ENCODE measurements at regions not wholly inside any gene's neighbourhood (a gene's known extent, or its start where the extent isn't known, plus 50 kb on each side); places are given as distances from the start of the nearest gene placed in this dataset.

DNA sequence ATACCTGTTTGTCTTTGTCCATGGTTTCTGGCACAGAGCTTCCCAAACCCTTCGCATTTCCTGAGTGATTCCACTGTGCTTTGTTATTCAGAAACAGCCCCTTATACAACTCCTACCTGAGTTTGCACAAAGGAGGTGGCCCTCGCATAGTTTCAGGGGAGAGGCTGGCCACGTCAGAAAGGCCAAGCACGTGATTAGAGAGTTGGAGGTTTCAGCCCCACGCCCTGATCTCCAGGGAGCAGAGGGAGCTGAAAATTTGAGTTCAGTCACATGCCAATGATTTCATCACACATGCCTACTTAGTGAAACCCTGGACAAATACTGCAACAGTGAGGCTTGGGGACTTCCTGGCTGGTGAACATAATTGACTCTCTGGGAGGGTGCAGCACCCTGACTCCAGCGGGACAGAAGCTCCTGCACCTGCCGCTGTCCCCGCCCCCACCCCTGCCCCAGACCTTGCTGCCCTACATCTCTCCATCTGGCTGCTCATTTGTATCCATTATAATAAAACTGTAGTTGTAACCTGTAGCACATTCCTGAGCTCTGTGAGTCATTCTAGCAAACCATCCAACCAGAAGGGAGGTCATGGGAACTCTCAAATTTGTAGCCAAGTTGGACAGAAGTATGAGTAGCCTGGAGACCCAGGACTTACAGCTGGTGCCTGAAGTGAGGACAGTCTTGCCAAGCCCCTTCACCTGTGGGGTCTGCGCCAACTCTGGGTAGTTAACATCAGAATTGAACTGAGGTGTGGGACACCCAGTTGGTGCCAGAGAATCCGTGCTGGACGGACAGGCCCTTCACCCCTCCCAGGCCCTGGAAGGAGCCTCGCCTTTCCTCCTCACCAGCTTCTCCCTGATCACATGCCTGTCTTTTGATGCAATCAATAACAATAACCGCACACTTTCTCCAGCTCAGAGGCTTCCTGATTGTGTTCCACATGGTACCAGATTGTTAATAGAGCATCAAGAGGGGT lies 224.3 kb downstream of the ANAPC1 start:
- no peaks in the 10 kb centered on the region for H3K27me3 ChIP-seq
- intact Hi-C loops (cut with DNase I) = loop anchor here (5.0 kb wide), 1 partner anchor 542 kb away; no protein-coding TSS in a partner anchor
- WGBS, 2 donors = 25 to 26% methylated on average over 12 to 13 of the region's 13 CpGs
- peaks cover 13 to 36% of the 10 kb centered on the region in 2 donors for H3K4me1 ChIP-seq
- no peaks in the 10 kb centered on the region for H3K36me3 ChIP-seq
- TF ChIP-seq, protein P1, sequence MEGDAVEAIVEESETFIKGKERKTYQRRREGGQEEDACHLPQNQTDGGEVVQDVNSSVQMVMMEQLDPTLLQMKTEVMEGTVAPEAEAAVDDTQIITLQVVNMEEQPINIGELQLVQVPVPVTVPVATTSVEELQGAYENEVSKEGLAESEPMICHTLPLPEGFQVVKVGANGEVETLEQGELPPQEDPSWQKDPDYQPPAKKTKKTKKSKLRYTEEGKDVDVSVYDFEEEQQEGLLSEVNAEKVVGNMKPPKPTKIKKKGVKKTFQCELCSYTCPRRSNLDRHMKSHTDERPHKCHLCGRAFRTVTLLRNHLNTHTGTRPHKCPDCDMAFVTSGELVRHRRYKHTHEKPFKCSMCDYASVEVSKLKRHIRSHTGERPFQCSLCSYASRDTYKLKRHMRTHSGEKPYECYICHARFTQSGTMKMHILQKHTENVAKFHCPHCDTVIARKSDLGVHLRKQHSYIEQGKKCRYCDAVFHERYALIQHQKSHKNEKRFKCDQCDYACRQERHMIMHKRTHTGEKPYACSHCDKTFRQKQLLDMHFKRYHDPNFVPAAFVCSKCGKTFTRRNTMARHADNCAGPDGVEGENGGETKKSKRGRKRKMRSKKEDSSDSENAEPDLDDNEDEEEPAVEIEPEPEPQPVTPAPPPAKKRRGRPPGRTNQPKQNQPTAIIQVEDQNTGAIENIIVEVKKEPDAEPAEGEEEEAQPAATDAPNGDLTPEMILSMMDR (IDR thresholded peaks at IDR 0.05) = no peak
- TF ChIP-seq POLR2A (IDR thresholded peaks at IDR 0.05) = peak in 1 of 2 donors; percentile 28
- peak; percentile 89 to 90 for DNase-seq
- H3K27ac ChIP-seq = peak overlapping the region; percentile 95 to 99 (median 99)
- H3K4me3 ChIP-seq (replicated peaks in 1 of 3) = no peak overlapping the region
- H3K9me3 ChIP-seq = no peaks in the 10 kb centered on the region

DNA sequence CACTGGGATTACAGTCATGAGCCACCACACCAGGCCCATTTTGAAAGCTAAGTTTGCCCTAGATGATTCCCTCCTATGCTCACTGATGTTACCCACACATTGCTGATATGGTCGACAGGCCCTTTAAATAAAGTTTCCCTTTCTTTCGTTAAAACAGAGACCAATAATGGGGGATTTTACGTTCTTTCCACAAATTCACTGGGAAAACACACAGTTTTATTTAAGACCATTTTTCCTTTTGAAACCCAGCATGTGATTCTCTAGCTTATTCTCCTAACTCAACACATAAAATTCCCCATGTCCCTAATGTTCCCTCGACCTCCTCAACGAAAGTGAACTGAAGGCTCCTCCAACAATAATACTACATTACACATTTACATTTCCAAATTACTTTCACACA lies 223.2 kb downstream of the ANAPC1 start:
- WGBS, 2 donors = 94 to 97% methylated on average over 5 of the region's 5 CpGs
- no peaks in the 10 kb centered on the region for H3K27me3 ChIP-seq
- intact Hi-C loops (cut with DNase I) = loop anchor here (5.0 kb wide), 1 partner anchor 544 kb away; no protein-coding TSS in a partner anchor

DNA sequence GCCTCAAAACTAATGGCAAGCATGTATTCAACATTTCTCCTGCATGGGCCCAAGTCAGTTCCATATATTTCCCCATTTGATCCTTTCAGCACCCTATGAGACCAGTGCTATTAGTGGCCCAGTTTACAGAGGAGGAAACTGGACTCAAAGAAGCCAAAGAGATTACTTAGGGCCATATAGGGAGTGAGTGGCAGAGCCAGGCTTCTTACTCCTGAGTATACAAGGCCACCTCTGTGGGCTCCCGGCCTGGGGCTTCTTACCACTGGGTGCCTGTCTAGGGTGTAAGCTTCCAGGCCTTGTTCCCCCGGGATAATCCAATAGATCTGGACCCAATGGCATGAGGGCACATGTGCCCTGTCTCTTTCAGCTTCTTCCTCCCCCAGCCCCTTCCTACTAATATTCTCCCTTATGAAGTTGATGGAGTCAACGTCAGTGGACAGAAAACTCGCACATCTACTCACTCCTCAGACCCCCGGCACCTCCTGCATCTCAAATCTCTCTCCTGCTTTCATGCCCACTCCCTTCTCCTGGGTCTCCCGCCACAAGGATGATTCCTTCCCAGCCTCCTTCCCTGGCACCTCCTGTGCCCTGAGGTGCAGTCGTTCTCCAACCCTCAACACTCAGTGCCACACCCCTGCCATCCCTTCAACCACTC lies 222.6 kb downstream of the ANAPC1 start:
- no peak overlapping the region for H3K4me3 ChIP-seq (replicated peaks in 1 of 3)
- TF ChIP-seq POLR2A (IDR thresholded peaks at IDR 0.05) = no peak
- TF ChIP-seq, protein P1 (IDR thresholded peaks at IDR 0.05) = no peak
- no peaks in the 10 kb centered on the region for H3K27me3 ChIP-seq
- DNase-seq = no peak
- no peaks in the 10 kb centered on the region for H3K36me3 ChIP-seq
- peak overlapping the region in 2 of 3 donors; percentile 95 to 99 for H3K27ac ChIP-seq
- H3K9me3 ChIP-seq = no peaks in the 10 kb centered on the region
- intact Hi-C loops (cut with DNase I) = loop anchor here (5.0 kb wide), 1 partner anchor 544 kb away; no protein-coding TSS in a partner anchor
- H3K4me1 ChIP-seq = peaks cover 13 to 36% of the 10 kb centered on the region in 2 donors
- 95 to 96% methylated on average over 7 of the region's 7 CpGs for WGBS, 2 donors

More for the DNA sequence above, 223.2 kb downstream of the ANAPC1 start:
- H3K9me3 ChIP-seq = no peaks in the 10 kb centered on the region
- TF ChIP-seq, protein P1 (IDR thresholded peaks at IDR 0.05) = no peak
- no peak for TF ChIP-seq POLR2A (IDR thresholded peaks at IDR 0.05)
- no peak overlapping the region for H3K4me3 ChIP-seq (replicated peaks in 1 of 3)
- peaks cover 13 to 36% of the 10 kb centered on the region in 2 donors for H3K4me1 ChIP-seq
- DNase-seq = no peak
- no peaks in the 10 kb centered on the region for H3K36me3 ChIP-seq
- H3K27ac ChIP-seq = peak overlapping the region; percentile 95 to 99 (median 99)

DNA sequence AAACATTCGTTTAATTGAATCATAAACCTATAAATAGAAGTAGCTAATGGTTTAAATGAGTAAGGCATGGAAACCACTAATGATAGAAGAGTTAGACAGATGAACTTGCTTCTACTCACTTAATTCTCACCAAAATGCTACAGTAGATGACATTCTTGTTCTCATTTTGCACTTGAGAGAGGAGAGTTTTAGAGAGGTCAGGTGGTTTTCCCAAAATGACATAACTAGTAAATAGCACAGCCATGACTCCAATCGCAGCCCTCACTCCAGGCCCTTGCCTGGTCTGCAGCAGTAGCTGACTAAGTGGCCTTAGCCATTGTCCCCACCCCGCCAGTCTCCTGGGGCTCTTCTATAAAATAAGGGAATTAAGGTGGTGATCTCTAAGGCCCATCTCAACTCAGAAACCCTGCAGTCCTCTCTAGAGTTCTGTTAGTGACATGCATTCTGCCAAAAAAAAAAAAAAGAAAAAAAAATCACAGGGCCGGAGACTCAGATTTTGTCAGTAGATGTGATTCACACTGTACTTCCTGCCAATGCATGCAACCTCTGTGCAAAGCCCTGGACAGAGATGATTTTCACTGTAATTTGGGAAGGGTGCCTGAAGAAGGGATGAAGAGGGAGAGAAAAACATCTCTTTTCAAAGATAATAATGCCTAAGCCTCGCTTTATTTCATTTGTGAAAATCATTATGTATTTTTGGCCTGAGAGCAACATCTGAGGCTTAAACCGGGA lies 221.8 kb downstream of the ANAPC1 start:
- intact Hi-C loops (cut with DNase I) = loop anchor here (5.0 kb wide), 1 partner anchor 545 kb away; no protein-coding TSS in a partner anchor
- no peak overlapping the region for H3K4me3 ChIP-seq (replicated peaks in 1 of 3)
- no peak for DNase-seq
- no peaks in the 10 kb centered on the region for H3K36me3 ChIP-seq
- no peaks in the 10 kb centered on the region for H3K27me3 ChIP-seq
- H3K4me1 ChIP-seq = peaks cover 13 to 36% of the 10 kb centered on the region in 2 donors
- no peak for TF ChIP-seq POLR2A (IDR thresholded peaks at IDR 0.05)
- TF ChIP-seq, protein P1 (IDR thresholded peaks at IDR 0.05) = no peak
- H3K9me3 ChIP-seq = no peaks in the 10 kb centered on the region
- 53 to 66% methylated on average over 6 of the region's 6 CpGs for WGBS, 2 donors
- no peak overlapping the region for H3K27ac ChIP-seq

Data from thyroid gland (tissue), 4 donors.